ENCODE measurements at regions not wholly inside any gene's neighbourhood (a gene's known extent, or its start where the extent isn't known, plus 50 kb on each side); places are given as distances from the start of the nearest gene placed in this dataset.

GRCh38 chr11:123299721-123300120 lies 104.7 kb upstream of the CLMP start:
- TF ChIP-seq ZFP36 (IDR thresholded peaks at IDR 0.05; ENCODE audit: borderline replicate concordance, partially characterized antibody) (no peak), CTCF (IDR thresholded peaks at IDR 0.05) (no peak), CBX2 (IDR thresholded peaks at IDR 0.05; ENCODE audit: borderline replicate concordance, low read depth) (no peak), CEBPB (IDR thresholded peaks at IDR 0.05) (no peak)
